Globus pallidus (tissue), 1 donor: ENCODE measurements at regions not wholly inside any gene's neighbourhood (a gene's known extent, or its start where the extent isn't known, plus 50 kb on each side); places are given as distances from the start of the nearest gene placed in this dataset.
"Not testable (repeated sequence)": the region's sequence is repeated elsewhere in the genome, so short reads cannot be mapped to it uniquely, and the experiment has no call there.

Experiments
- DNase-seq: peaks from one replicate; pipeline ENCODE4 v3.0.0-alpha.2; 2015; ENCODE audit warnings: low spot score

GRCh38 chr9:126170286-126170823 is 156.3 kb upstream of the MVB12B start:
- DNase-seq = no peak

GRCh38 chr9:126171641-126172040 is 155.0 kb upstream of the MVB12B start:
- no peak for DNase-seq

GRCh38 chr9:126173401-126173800 is 153.2 kb upstream of the MVB12B start:
- DNase-seq = no peak

- no peak for DNase-seq
These were observed 152.7 kb upstream of the MVB12B start for GRCh38 chr9:126173929-126174328.

- no peak for DNase-seq
These were observed 143.4 kb upstream of the MVB12B start for GRCh38 chr9:126183266-126183665.

GRCh38 chr9:126190994-126191393 is 135.6 kb upstream of the MVB12B start:
- not testable (repeated sequence) for DNase-seq

GRCh38 chr9:126198854-126199253 is 127.8 kb upstream of the MVB12B start:
- DNase-seq = no peak

- no peak for DNase-seq
These were observed 123.3 kb upstream of the MVB12B start for GRCh38 chr9:126203313-126203712.

- DNase-seq = no peak
These were observed 122.4 kb upstream of the MVB12B start for GRCh38 chr9:126204197-126204596.

- DNase-seq = no peak
These were observed 121.9 kb upstream of the MVB12B start for GRCh38 chr9:126204708-126205225.

- DNase-seq = no peak
These were observed 121.4 kb upstream of the MVB12B start for GRCh38 chr9:126205265-126205664.

GRCh38 chr9:126205845-126206498 is 120.7 kb upstream of the MVB12B start:
- DNase-seq = no peak

- no peak for DNase-seq
These were observed 119.4 kb upstream of the MVB12B start for GRCh38 chr9:126207256-126207655.

- no peak for DNase-seq
These were observed 118.3 kb upstream of the MVB12B start for GRCh38 chr9:126208216-126208758.

GRCh38 chr9:126211441-126212074 is 115.1 kb upstream of the MVB12B start:
- DNase-seq = no peak

GRCh38 chr9:126215486-126215885 is 111.1 kb upstream of the MVB12B start:
- DNase-seq = no peak

- DNase-seq = no peak
These were observed 109.8 kb upstream of the MVB12B start for GRCh38 chr9:126216826-126217225.

- no peak for DNase-seq
These were observed 109.4 kb upstream of the MVB12B start for GRCh38 chr9:126217250-126217653.

- DNase-seq = no peak
These were observed 108.8 kb upstream of the MVB12B start for GRCh38 chr9:126217797-126218196.

GRCh38 chr9:126218359-126219125 is 108.1 kb upstream of the MVB12B start:
- no peak for DNase-seq

- no peak for DNase-seq
These were observed 107.5 kb upstream of the MVB12B start for GRCh38 chr9:126219166-126219565.

GRCh38 chr9:126219648-126220063 is 107.0 kb upstream of the MVB12B start:
- DNase-seq = no peak
